DMS53 (cell line): ENCODE measurements at regions not wholly inside any gene's neighbourhood (a gene's known extent, or its start where the extent isn't known, plus 50 kb on each side); places are given as distances from the start of the nearest gene placed in this dataset.
A peak's percentile ranks its signal among the peaks of the same experiment; 100 is the strongest.

Experiments used
- DNase-seq: peaks from one replicate; lab custom pipeline; 2025; lab: John Stamatoyannopoulos, UW

- DNase-seq = no peak
Measured at GRCh38 chr5:120236360-120236759, 227.7 kb upstream of the PRR16 start.

- no peak for DNase-seq
Measured at GRCh38 chr5:120239086-120239485, 225.0 kb upstream of the PRR16 start.

- no peak for DNase-seq
Measured at GRCh38 chr5:120240706-120241105, 223.4 kb upstream of the PRR16 start.

GRCh38 chr5:120241400-120241799, 222.7 kb upstream of the PRR16 start:
- no peak for DNase-seq

- no peak for DNase-seq
Measured at GRCh38 chr5:120251898-120252297, 212.2 kb upstream of the PRR16 start.

- peak; percentile 97 for DNase-seq
Measured at GRCh38 chr5:120252839-120253238, 211.3 kb upstream of the PRR16 start.

GRCh38 chr5:120254385-120254784, 209.7 kb upstream of the PRR16 start:
- peak; percentile 20 for DNase-seq

GRCh38 chr5:120255214-120255613, 208.9 kb upstream of the PRR16 start:
- peak; percentile 60 for DNase-seq

GRCh38 chr5:120256376-120256775, 207.7 kb upstream of the PRR16 start:
- no peak for DNase-seq

- DNase-seq = no peak
Measured at GRCh38 chr5:120257358-120257971, 206.6 kb upstream of the PRR16 start.

- no peak for DNase-seq
Measured at GRCh38 chr5:120258123-120258522, 206.0 kb upstream of the PRR16 start.

GRCh38 chr5:120260651-120261050, 203.4 kb upstream of the PRR16 start:
- DNase-seq = no peak

GRCh38 chr5:120270498-120270897, 193.6 kb upstream of the PRR16 start:
- no peak for DNase-seq

GRCh38 chr5:120293796-120294195, 170.3 kb upstream of the PRR16 start:
- no peak for DNase-seq

- DNase-seq = no peak
Measured at GRCh38 chr5:120297616-120298015, 166.5 kb upstream of the PRR16 start.

- DNase-seq = no peak
Measured at GRCh38 chr5:120298981-120299380, 165.1 kb upstream of the PRR16 start.

- DNase-seq = no peak
Measured at GRCh38 chr5:120304663-120305062, 159.4 kb upstream of the PRR16 start.

GRCh38 chr5:120306303-120306702, 157.8 kb upstream of the PRR16 start:
- DNase-seq = no peak

- no peak for DNase-seq
Measured at GRCh38 chr5:120314191-120314590, 149.9 kb upstream of the PRR16 start.

GRCh38 chr5:120320626-120321025, 143.5 kb upstream of the PRR16 start:
- DNase-seq = no peak

GRCh38 chr5:120326651-120327050, 137.4 kb upstream of the PRR16 start:
- no peak for DNase-seq

GRCh38 chr5:120327180-120327579, 136.9 kb upstream of the PRR16 start:
- no peak for DNase-seq

GRCh38 chr5:120329095-120329494, 135.0 kb upstream of the PRR16 start:
- no peak for DNase-seq

- no peak for DNase-seq
Measured at GRCh38 chr5:120330558-120330957, 133.5 kb upstream of the PRR16 start.

- DNase-seq = no peak
Measured at GRCh38 chr5:120344181-120344580, 119.9 kb upstream of the PRR16 start.
